Mesodermal cell (in vitro differentiated cells): ENCODE measurements at regions not wholly inside any gene's neighbourhood (a gene's known extent, or its start where the extent isn't known, plus 50 kb on each side); places are given as distances from the start of the nearest gene placed in this dataset.

Source experiments
- H3K27ac ChIP-seq: 2 replicates; pipeline ENCODE4 v1.7.0; 2013; ENCODE audit warnings: mild to moderate bottlenecking, low read depth, low read length, moderate library complexity; ENCODE audit not compliant: severe bottlenecking
- H3K36me3 ChIP-seq: 2 replicates; pipeline ENCODE4 v1.7.1; 2013; ENCODE audit warnings: mild to moderate bottlenecking, low read length, moderate library complexity; ENCODE audit not compliant: control insufficient read depth, insufficient read depth
- H3K4me1 ChIP-seq: one replicate; pipeline ENCODE4 v1.7.1; 2013; ENCODE audit warnings: mild to moderate bottlenecking, low read length; ENCODE audit not compliant: insufficient read depth, control insufficient read depth, poor library complexity, severe bottlenecking
- H3K4me3 ChIP-seq: 2 replicates; pipeline ENCODE4 v1.7.0; 2013; ENCODE audit warnings: low read length, control low read depth, mild to moderate bottlenecking; ENCODE audit not compliant: insufficient read depth, poor library complexity, severe bottlenecking; ENCODE audit errors: extremely low read depth
- H3K9me3 ChIP-seq: 2 replicates; pipeline ENCODE4 v1.7.1; 2013; ENCODE audit warnings: mild to moderate bottlenecking, low read length, moderate library complexity; ENCODE audit not compliant: control insufficient read depth
- WGBS, 2 experiments: methylation state at CpG; one replicate each; pipeline ENCODE4 v1.1.5; 2013; ENCODE audit warnings: missing lambda C conversion rate in 2 of 2; ENCODE audit not compliant: insufficient coverage in 2 of 2; 5-methylcytosine and 5-hydroxymethylcytosine counted together

GRCh38 chr3:95184038-95184437 lies 1121.2 kb downstream of the NSUN3 start:
- WGBS, 2 experiments: 90 to 99% methylated on average over 4 to 6 of the region's 6 CpGs
- no peaks in the 10 kb centered on the region for H3K36me3 ChIP-seq
- no peak overlapping the region for H3K27ac ChIP-seq

DNA sequence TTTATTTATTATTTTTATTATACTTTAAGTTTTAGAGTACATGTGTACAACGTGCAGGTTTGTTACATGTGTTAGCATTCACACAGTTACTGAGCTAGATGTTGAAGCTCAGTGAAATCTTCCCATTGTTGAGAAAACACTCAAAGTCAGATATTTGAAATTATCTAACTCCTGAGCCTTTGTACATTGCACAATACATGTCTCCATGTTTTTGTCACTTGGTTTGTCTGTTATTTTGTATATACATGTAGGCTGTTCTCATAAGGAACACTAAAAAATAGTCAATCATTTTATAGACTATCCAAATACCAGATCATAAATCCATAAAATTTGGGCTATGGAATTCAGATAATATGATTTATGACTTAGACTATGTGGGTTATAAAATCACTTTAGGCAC lies 1126.5 kb downstream of the NSUN3 start:
- Histone ChIP-seq H3K27ac (no peak overlapping the region), H3K9me3 (no peaks in the 10 kb centered on the region), H3K36me3 (no peaks in the 10 kb centered on the region), H3K4me1 (no peaks in the 10 kb centered on the region), H3K4me3 (no peak overlapping the region)
- WGBS, 2 experiments: no CpG with 5 or more reads among the region's 1 CpG

More at GRCh38 chr3:95184038-95184437, 1121.2 kb downstream of the NSUN3 start:
- H3K9me3 ChIP-seq: no peaks in the 10 kb centered on the region
- no peak overlapping the region for H3K4me3 ChIP-seq
- no peaks in the 10 kb centered on the region for H3K4me1 ChIP-seq

DNA sequence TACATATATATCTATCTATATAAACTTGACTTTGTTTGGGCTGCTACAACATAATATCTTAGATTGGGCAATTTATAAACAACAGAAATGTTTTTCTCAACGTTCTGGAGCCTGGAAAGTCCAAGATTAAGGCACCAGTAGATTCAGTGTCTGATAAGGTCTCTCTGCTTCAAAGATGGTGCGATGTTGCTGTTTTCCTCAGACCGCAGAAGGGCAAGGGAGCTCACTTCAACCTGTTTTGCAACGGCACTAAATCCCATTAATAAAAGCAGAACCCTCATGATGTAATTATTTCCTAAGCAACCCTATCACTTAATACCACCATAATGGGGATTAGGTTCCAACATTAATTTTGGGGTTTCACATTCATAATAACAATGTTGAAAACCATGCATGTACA lies 1134.8 kb downstream of the NSUN3 start:
- no peaks in the 10 kb centered on the region for H3K36me3 ChIP-seq
- H3K9me3 ChIP-seq: no peaks in the 10 kb centered on the region
- no peaks in the 10 kb centered on the region for H3K4me1 ChIP-seq
- 69 to 89% methylated on average over 2 to 4 of the region's 4 CpGs for WGBS, 2 experiments
- H3K4me3 ChIP-seq: no peak overlapping the region
- no peak overlapping the region for H3K27ac ChIP-seq

- Histone ChIP-seq H3K27ac (no peak overlapping the region), H3K36me3 (no peaks in the 10 kb centered on the region), H3K4me3 (no peak overlapping the region), H3K9me3 (no peaks in the 10 kb centered on the region), H3K4me1 (no peaks in the 10 kb centered on the region)
- no CpG with 5 or more reads among the region's 1 CpG for WGBS, 2 experiments
Observed at GRCh38 chr3:95200384-95200783, 1137.5 kb downstream of the NSUN3 start.

DNA sequence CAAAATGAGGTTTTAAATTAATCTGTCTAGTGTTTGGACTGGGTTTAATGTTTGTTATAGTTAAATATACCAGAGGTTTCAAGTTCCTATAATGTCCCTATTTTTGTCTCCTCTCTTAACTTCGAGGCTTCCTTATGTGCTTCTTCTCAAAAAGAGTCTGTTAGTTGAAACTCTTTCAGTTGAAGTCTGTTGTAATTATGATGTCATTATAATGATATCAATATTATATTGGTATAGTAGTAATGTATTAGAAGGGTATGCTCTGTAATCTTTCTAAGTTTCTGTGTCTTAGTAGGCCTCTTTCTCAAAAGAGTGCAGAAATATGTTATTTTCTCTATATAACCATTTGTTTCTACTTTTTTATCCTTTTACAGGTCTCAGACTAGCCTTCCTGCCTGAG lies 1148.0 kb downstream of the NSUN3 start:
- WGBS, 2 experiments: no CpG with 5 or more reads among the region's 1 CpG
- H3K4me1 ChIP-seq: no peaks in the 10 kb centered on the region
- H3K9me3 ChIP-seq: no peaks in the 10 kb centered on the region
- H3K4me3 ChIP-seq: no peak overlapping the region
- H3K36me3 ChIP-seq: no peaks in the 10 kb centered on the region
- no peak overlapping the region for H3K27ac ChIP-seq

DNA sequence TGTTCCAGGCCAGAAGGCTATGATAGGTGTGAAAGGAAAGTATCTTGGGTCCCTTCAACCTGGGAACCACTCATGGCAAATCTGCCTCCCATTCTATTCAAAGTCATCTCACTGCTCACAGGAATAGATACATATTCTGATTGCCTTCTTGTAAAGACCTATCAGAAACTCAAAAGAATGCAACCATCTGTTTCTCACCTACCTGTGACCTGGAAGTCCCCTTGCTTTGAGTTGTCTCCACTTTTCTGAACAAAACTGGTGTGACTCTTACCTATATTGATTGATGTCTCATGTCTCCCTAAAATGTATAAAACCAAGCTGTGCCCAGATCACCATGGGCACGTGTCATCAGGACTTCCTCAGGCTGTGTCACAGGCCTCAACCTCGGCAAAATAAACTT lies 1149.3 kb downstream of the NSUN3 start:
- Histone ChIP-seq H3K9me3 (no peaks in the 10 kb centered on the region), H3K4me3 (no peak overlapping the region), H3K4me1 (no peaks in the 10 kb centered on the region), H3K36me3 (no peaks in the 10 kb centered on the region), H3K27ac (no peak overlapping the region)
- WGBS, 2 experiments: 73 to 79% methylated on average over 2 of the region's 2 CpGs

DNA sequence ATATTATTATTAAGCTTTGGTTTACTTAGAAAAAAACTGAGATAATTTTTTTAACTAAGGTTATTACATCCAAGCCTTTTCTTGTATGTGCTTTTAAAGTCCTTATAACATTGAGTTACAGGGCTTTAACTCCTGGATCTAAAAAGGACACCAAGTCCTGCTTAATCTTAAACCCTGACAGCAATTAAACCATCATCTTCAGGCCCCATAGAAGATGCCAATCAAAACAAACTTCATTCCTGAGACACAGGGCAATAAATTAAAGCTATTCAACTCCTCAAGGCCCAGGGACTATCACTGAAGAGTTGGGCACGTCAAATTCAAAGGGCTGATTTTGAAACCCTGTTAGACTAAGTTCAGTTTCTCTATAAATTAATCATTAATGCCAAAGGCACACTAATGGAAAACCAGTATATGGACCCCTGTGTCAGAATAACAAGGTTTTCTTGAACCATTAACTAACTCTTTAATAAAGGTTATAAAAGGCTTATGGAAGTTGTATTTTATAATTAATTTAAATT lies 1152.6 kb downstream of the NSUN3 start:
- Histone ChIP-seq H3K27ac (no peak overlapping the region), H3K36me3 (no peaks in the 10 kb centered on the region), H3K4me3 (no peak overlapping the region), H3K9me3 (peaks cover 8% of the 10 kb centered on the region), H3K4me1 (no peaks in the 10 kb centered on the region)
- WGBS, 2 experiments: 80 to 88% methylated on average over 1 of the region's 1 CpG

- no peaks in the 10 kb centered on the region for H3K36me3 ChIP-seq
- H3K27ac ChIP-seq: no peak overlapping the region
- peaks cover 8% of the 10 kb centered on the region for H3K9me3 ChIP-seq
- no peaks in the 10 kb centered on the region for H3K4me1 ChIP-seq
- H3K4me3 ChIP-seq: no peak overlapping the region
Observed at GRCh38 chr3:95217661-95218060, 1154.8 kb downstream of the NSUN3 start.

- peaks cover 8% of the 10 kb centered on the region for H3K9me3 ChIP-seq
- no CpG with 5 or more reads among the region's 1 CpG for WGBS, 2 experiments
- H3K4me1 ChIP-seq: no peaks in the 10 kb centered on the region
Observed at GRCh38 chr3:95218484-95218883, 1155.6 kb downstream of the NSUN3 start.

GRCh38 chr3:95226437-95226836 lies 1163.6 kb downstream of the NSUN3 start:
- H3K4me1 ChIP-seq: no peaks in the 10 kb centered on the region
- WGBS, 2 experiments: no CpG with 5 or more reads among the region's 5 CpGs

More at GRCh38 chr3:95218484-95218883, 1155.6 kb downstream of the NSUN3 start:
- H3K4me3 ChIP-seq: no peak overlapping the region
- H3K36me3 ChIP-seq: no peaks in the 10 kb centered on the region
- H3K27ac ChIP-seq: no peak overlapping the region

DNA sequence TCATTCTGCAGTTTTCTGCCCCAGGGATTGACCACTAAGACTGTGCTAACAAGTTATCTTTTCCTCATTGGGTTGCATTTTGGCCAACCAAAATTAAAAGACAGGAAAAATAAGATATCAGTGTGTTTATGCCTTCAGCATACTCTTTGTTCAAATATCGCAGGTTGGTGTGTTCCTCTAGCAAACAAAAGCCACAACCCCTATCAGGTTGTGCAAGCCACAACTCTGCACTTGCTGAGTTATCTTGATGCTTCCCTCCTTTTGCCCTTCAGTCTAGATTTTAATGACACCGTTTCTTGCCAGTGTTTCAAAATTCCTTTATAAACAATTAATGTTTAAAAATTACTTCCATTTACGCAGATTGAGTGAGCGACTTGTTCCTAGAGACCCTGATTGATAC lies 1164.2 kb downstream of the NSUN3 start:
- Histone ChIP-seq H3K4me1 (no peaks in the 10 kb centered on the region), H3K9me3 (peaks cover 8% of the 10 kb centered on the region), H3K4me3 (no peak overlapping the region), H3K27ac (no peak overlapping the region), H3K36me3 (no peaks in the 10 kb centered on the region)
- WGBS, 2 experiments: 100% methylated on average over 1 of the region's 4 CpGs

More at GRCh38 chr3:95226437-95226836, 1163.6 kb downstream of the NSUN3 start:
- H3K9me3 ChIP-seq: peaks cover 8% of the 10 kb centered on the region
- H3K36me3 ChIP-seq: no peaks in the 10 kb centered on the region
- no peak overlapping the region for H3K27ac ChIP-seq
- H3K4me3 ChIP-seq: no peak overlapping the region
